HUES6 (cell line): ENCODE measurements at regions not wholly inside any gene's neighbourhood (a gene's known extent, or its start where the extent isn't known, plus 50 kb on each side); places are given as distances from the start of the nearest gene placed in this dataset.

ENCODE experiments used
- H3K27ac ChIP-seq: 2 replicates; pipeline ENCODE4 v1.7.0; 2013; ENCODE audit warnings: low read depth, mild to moderate bottlenecking, low read length, inconsistent platforms
- H3K27me3 ChIP-seq: 2 replicates; pipeline ENCODE4 v1.6.1; 2013; ENCODE audit warnings: low read length; ENCODE audit not compliant: control insufficient read depth, insufficient read depth
- H3K36me3 ChIP-seq: 2 replicates; pipeline ENCODE4 v1.6.1; 2013; ENCODE audit warnings: low read length; ENCODE audit not compliant: control insufficient read depth, insufficient read depth
- H3K4me1 ChIP-seq: 2 replicates; pipeline ENCODE4 v1.6.1; 2013; ENCODE audit warnings: low read length; ENCODE audit not compliant: control insufficient read depth, insufficient read depth
- H3K4me3 ChIP-seq: 2 replicates; pipeline ENCODE4 v1.5.1; 2013; ENCODE audit warnings: low read depth, low read length
- H3K9ac ChIP-seq: one replicate; pipeline ENCODE4 v1.6.1; 2013; ENCODE audit warnings: mild to moderate bottlenecking, low read length
- H3K9me3 ChIP-seq: 2 replicates; pipeline ENCODE4 v1.6.1; 2013; ENCODE audit warnings: low read depth, low read length; ENCODE audit not compliant: control insufficient read depth, insufficient read depth

DNA sequence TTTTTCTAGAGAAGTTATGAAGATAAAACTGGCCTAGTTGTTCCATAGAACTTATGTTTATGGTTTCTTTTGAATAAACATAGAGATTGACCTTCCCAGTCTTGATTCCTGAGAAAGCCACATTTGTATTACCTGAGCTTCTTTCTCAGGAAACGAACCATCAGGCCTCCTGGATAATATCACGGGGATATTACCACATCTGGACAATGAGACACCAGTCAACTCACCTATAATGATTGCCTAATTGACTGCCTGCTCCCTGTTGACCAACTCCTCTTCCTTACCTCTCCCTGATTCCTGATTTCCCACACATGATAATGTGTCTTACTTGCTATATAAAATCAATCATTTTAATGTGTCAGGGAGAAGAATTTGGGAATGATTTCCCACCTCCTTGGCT lies 822.7 kb downstream of the LRFN5 start:
- no peaks in the 10 kb centered on the region for H3K9me3 ChIP-seq
- H3K36me3 ChIP-seq, result no peaks in the 10 kb centered on the region
- H3K27ac ChIP-seq, result no peak overlapping the region
- H3K4me3 ChIP-seq, result no peak overlapping the region
- no peaks in the 10 kb centered on the region for H3K27me3 ChIP-seq
- no peaks in the 10 kb centered on the region for H3K4me1 ChIP-seq
- H3K9ac ChIP-seq, result no peak overlapping the region

DNA sequence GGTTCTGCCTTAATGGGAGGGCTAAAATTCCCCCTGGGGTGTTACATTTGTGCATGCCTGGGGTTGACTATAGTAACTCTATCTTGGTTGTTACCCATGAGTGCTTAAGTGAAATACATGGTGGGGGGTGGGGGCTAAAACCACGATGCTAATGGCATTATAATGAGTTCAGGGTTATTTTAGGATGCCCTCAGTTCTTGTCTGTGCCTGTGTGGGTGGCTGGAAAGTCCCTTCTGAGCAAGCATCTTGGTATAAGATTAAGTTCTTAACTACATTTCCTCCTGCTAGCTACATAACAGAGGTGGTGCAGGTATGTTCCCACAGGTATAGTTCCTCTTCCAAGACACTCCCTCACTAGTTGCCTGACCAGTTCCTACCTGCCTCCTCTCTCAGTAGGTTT lies 822.3 kb downstream of the LRFN5 start:
- no peak overlapping the region for H3K9ac ChIP-seq
- no peaks in the 10 kb centered on the region for H3K9me3 ChIP-seq
- H3K27me3 ChIP-seq, result no peaks in the 10 kb centered on the region
- no peaks in the 10 kb centered on the region for H3K36me3 ChIP-seq
- H3K4me1 ChIP-seq, result no peaks in the 10 kb centered on the region
- no peak overlapping the region for H3K27ac ChIP-seq
- no peak overlapping the region for H3K4me3 ChIP-seq

DNA sequence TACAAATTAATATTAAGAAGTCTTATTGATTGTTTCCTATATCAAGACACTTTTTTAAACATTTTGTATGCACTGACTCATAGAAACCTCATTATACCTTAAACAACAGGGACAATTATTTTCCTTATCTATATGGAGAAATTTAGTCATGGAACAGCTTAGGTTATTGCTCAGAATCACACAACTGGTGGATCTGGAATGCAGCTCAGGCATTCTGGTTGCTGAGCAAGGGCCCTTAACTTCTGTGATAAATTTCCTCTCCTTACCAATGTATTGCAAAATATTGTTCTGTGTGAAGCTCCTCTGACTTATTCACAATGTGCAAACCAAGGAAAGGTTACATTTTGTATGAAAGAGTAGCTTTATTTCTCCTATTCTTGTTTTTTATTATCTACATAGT lies 817.8 kb downstream of the LRFN5 start:
- H3K4me3 ChIP-seq, result no peak overlapping the region
- no peaks in the 10 kb centered on the region for H3K4me1 ChIP-seq
- H3K9me3 ChIP-seq, result no peaks in the 10 kb centered on the region
- H3K27me3 ChIP-seq, result no peaks in the 10 kb centered on the region
- H3K9ac ChIP-seq, result no peak overlapping the region
- H3K36me3 ChIP-seq, result no peaks in the 10 kb centered on the region
- H3K27ac ChIP-seq, result no peak overlapping the region

DNA sequence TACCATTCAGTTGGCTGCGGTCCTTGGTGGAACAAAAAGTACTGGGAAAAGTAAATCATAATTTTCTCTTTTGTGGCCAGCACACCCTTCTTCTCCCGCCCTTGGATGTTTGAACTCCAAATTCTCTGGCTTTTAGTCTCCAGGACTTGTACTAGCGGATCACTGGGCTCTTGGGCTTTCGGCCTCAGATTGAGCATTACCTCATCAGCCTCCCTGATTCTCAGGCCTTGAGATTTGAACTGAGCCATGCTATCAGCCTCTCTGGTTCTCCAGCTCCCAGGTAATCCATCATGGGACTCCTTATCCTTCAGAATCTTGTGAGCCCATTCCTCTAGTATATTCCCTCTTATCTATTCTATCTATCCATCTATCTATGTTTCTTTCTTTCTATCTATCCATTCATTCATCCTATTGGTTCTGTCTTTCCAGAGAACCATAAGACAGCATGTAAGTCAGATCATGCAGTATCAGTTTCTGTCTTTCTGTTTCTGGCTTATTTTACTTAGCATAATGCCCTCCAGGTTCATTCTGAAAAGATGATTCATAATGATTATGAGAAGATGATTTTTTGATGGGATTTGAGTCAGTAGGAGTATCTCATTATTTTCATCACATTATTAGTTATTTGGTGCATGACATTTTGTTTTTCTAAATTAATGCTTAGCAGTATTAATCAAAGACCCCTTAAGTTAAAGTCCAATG lies 814.9 kb downstream of the LRFN5 start:
- Histone ChIP-seq H3K9ac (no peak overlapping the region), H3K27me3 (no peaks in the 10 kb centered on the region), H3K36me3 (no peaks in the 10 kb centered on the region), H3K4me3 (no peak overlapping the region), H3K9me3 (no peaks in the 10 kb centered on the region), H3K27ac (no peak overlapping the region), H3K4me1 (no peaks in the 10 kb centered on the region)

DNA sequence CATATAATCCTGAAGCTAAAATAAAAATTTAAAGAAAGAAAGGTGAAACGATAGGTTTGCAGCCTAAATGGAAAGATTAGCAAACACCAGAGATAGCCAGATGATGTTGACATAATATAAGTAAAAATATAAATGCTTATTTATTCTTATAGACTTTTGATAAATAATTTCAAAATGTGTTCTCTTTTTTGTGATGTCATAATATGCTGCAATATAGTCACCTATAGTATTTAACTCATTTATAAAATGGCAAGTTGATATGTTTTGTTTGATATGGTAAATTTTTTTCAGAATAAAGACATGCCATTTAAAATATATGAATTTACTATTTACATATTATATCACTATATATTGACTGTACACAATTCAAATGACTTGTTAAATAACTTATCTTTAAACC lies 813.4 kb downstream of the LRFN5 start:
- no peaks in the 10 kb centered on the region for H3K9me3 ChIP-seq
- H3K4me3 ChIP-seq, result no peak overlapping the region
- no peaks in the 10 kb centered on the region for H3K27me3 ChIP-seq
- H3K36me3 ChIP-seq, result no peaks in the 10 kb centered on the region
- no peaks in the 10 kb centered on the region for H3K4me1 ChIP-seq
- H3K9ac ChIP-seq, result no peak overlapping the region
- no peak overlapping the region for H3K27ac ChIP-seq

DNA sequence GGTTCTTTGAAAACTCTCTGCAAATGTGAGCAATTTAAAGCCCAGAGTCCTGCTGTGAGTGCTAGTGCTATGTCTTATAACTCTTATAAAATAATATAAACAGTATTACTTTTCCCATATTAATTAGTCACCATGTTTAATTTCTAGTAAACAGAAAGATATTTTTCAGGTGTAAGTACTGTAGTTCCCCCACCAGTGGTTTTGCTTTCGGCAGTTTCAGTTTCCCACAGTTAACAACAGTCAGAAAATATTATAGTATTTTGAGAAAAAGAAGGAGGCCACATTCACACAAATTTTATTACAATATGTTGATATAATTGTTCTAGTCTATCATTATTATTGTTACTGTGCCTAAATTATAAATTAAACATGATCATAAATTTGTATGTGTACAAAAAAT lies 800.5 kb downstream of the LRFN5 start:
- no peak overlapping the region for H3K4me3 ChIP-seq

DNA sequence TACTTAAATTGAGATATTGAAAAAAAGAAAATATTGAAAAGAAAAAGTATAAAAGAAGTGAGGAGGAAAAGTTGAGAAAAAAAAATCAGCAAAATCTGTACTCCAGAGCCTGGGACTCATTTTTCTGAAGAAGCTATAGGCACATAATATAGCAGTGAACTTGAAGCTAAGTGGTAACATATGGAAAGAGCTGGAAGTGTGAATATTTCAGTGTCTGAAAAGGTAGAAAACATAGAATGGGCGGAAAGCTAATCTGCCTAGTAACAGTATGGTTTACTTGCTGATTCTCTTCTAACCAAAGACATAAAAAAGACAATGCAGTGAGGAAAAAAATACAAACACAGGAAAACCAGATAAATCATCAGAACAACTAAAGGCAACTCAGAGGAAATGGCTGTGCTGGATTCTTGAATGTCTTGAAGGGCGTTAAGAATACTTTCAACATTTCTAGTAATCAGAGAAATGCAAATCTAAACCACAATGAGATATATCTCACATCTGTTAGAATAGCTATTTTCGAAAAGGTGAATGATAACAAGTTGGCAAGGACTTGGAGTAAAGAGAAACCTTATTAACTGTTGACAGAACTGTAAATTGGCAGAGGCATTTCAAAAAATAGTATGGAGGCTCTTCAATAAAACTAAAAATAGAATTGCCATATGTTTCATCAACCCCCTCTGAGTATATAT lies 784.6 kb downstream of the LRFN5 start:
- H3K9ac ChIP-seq, result no peak overlapping the region
- H3K4me1 ChIP-seq, result no peaks in the 10 kb centered on the region
- no peak overlapping the region for H3K4me3 ChIP-seq
- H3K27ac ChIP-seq, result no peak overlapping the region
- no peaks in the 10 kb centered on the region for H3K9me3 ChIP-seq
- no peaks in the 10 kb centered on the region for H3K27me3 ChIP-seq
- H3K36me3 ChIP-seq, result no peaks in the 10 kb centered on the region

More for the DNA sequence above, 800.5 kb downstream of the LRFN5 start:
- H3K27ac ChIP-seq, result no peak overlapping the region
- H3K9me3 ChIP-seq, result no peaks in the 10 kb centered on the region
- no peaks in the 10 kb centered on the region for H3K36me3 ChIP-seq
- no peaks in the 10 kb centered on the region for H3K4me1 ChIP-seq
- no peaks in the 10 kb centered on the region for H3K27me3 ChIP-seq
- H3K9ac ChIP-seq, result no peak overlapping the region

DNA sequence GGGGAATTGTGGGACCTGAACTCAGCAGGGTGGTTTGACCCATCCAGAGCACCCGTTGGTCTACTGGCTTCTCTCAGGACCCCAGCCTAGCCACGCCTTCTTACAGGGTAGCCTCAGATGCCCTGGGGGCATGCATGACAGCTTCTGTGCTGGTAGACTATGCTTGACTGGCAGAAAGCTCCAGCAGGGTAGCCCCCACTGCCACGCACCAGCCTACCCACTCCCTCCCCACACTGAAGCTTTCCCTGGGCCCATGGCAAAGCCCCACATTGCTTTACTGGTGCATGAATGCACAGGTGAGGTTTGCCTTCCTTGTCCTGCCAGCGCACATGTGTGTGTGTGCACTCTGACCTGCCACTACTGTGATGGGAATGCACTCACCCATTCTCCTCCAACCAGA lies 772.2 kb downstream of the LRFN5 start:
- Histone ChIP-seq H3K27ac (no peak overlapping the region), H3K9ac (no peak overlapping the region), H3K9me3 (no peaks in the 10 kb centered on the region), H3K4me1 (no peaks in the 10 kb centered on the region), H3K36me3 (no peaks in the 10 kb centered on the region), H3K27me3 (no peaks in the 10 kb centered on the region), H3K4me3 (no peak overlapping the region)

DNA sequence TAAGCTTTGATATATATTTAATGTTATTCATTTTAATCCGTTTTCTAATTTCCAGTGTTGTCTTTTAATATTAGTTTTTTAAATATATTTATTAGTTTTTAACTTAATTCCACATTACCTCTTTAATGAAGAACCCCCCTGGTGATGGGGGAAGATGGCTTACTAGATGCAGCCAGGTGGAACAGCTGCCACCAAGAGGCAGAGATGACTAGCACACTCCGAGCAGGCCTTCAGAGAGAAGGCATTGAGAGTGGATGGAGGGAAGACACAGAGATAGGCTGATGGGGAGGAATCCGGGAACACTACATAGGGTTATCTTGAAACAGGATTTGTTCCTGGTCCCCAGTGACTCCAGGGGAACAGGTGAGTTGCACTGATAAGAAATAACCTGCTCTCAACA lies 771.6 kb downstream of the LRFN5 start:
- Histone ChIP-seq H3K9ac (no peak overlapping the region), H3K36me3 (no peaks in the 10 kb centered on the region), H3K9me3 (no peaks in the 10 kb centered on the region), H3K27me3 (no peaks in the 10 kb centered on the region), H3K4me1 (no peaks in the 10 kb centered on the region), H3K27ac (no peak overlapping the region), H3K4me3 (no peak overlapping the region)

DNA sequence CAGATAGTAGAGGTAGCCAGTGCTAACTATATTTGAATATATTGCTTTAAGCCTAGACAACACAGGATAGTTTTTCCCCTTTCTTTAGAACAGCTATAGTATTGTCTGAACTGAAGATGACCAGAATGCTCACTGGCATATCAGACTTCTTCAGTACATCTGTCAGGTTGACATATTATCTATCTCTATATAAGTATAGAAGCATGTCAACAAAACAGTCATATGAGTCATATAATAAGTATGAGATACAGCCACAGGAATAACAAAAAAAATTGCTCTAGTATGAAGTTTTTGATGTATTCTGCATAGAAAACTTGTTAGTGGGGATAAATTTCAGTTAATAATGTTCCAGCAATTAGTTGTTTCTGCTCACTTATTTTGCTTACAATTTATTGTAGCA lies 767.7 kb downstream of the LRFN5 start:
- Histone ChIP-seq H3K27me3 (no peaks in the 10 kb centered on the region), H3K27ac (no peak overlapping the region), H3K9ac (no peak overlapping the region), H3K4me1 (no peaks in the 10 kb centered on the region), H3K9me3 (no peaks in the 10 kb centered on the region), H3K36me3 (no peaks in the 10 kb centered on the region), H3K4me3 (no peak overlapping the region)

DNA sequence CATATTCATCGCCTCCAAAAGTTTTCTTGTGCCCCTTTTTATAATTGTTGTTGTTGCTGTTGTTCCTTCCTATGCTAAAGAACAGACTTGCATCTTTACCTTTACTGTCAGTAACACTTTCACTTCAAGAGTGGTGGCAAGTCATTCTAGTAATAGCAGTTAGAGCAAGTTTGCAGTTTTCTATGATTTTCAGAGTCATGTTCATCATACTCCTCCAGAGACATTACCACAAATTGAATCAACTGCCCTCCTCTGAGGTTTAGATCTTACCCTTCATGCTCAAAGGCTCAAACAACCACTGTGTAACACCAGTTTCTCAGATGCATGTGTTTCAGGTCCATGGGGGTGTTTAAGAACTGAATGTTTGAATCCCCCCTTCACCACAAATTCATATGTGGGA lies 763.4 kb downstream of the LRFN5 start:
- H3K4me3 ChIP-seq, result no peak overlapping the region
- H3K27me3 ChIP-seq, result no peaks in the 10 kb centered on the region
- no peaks in the 10 kb centered on the region for H3K9me3 ChIP-seq
- no peaks in the 10 kb centered on the region for H3K4me1 ChIP-seq
- no peaks in the 10 kb centered on the region for H3K36me3 ChIP-seq
- no peak overlapping the region for H3K9ac ChIP-seq
- no peak overlapping the region for H3K27ac ChIP-seq
